Vagina (tissue), 2 donors: ENCODE measurements at regions not wholly inside any gene's neighbourhood (a gene's known extent, or its start where the extent isn't known, plus 50 kb on each side); places are given as distances from the start of the nearest gene placed in this dataset.

Source experiments
- DNase-seq, 2 donors: peaks; one replicate each; pipeline ENCODE4 v3.0.0-alpha.2; 2017; ENCODE audit errors: extremely low spot score in 2 of 2
- H3K27ac ChIP-seq: fragments of 200-600 bp; sonication (generic); one replicate; pipeline ENCODE4 v1.5.1; 2019
- H3K27me3 ChIP-seq: fragments of 200-600 bp; sonication (generic); one replicate; pipeline ENCODE4 v1.5.1; 2019
- H3K36me3 ChIP-seq, 2 donors: fragments of 200-600 bp; sonication (generic); one replicate each; pipeline ENCODE4 v1.5.1; 2017 to 2019
- H3K4me1 ChIP-seq: fragments of 200-600 bp; sonication (generic); one replicate; pipeline ENCODE4 v1.5.1; 2019
- H3K4me3 ChIP-seq, 2 donors: fragments of 200-600 bp; sonication (generic); 1 replicate in 1 of 2; 2 replicates in 1 of 2; pipeline ENCODE4 v1.5.1; 2016 to 2019
- H3K9me3 ChIP-seq: fragments of 200-600 bp; sonication (generic); one replicate; pipeline ENCODE4 v1.5.1; 2019
- CTCF ChIP-seq, 3 experiments: fragments of 450-650 bp in 2 of 3; fragments of 200-600 bp in 1 of 3; sonication (generic) in 1 of 3; IDR thresholded peaks; one replicate each; pipeline ENCODE4 v1.5.1; 2017 to 2019; ENCODE audit warnings: antibody characterized with exemption in 3 of 3, mild to moderate bottlenecking in 2 of 3, moderate library complexity in 2 of 3
- POLR2A ChIP-seq, 2 donors: fragments of 450-650 bp; IDR thresholded peaks; one replicate each; pipeline ENCODE4 v1.6.1; 2017; ENCODE audit warnings: antibody characterized with exemption in 2 of 2, mild to moderate bottlenecking in 2 of 2, moderate library complexity in 2 of 2
- POLR2AphosphoS5 ChIP-seq, 2 donors: sonication (generic); formaldehyde crosslinking; IDR thresholded peaks; one replicate each; pipeline ENCODE4 v1.9.0; 2017; ENCODE audit warnings: antibody characterized with exemption in 2 of 2, mild to moderate bottlenecking in 2 of 2, low read depth in 1 of 2; ENCODE audit not compliant: insufficient read depth in 1 of 2
- intact Hi-C: fragments of 100-400 bp; cut with DNase I; formaldehyde crosslinking; loops from one replicate; pipeline ENCODE4 v1.15.1; 2023

GRCh38 chr1:157279138-157279801 is 141.1 kb upstream of the ETV3 start:
- H3K4me1 ChIP-seq: no peaks in the 10 kb centered on the region
- H3K4me3 ChIP-seq: no peak overlapping the region
- TF ChIP-seq POLR2AphosphoS5 (IDR thresholded peaks at IDR 0.05; ENCODE audit: insufficient read depth in 1 of 2, low read depth in 1 of 2) (no peak), POLR2A (IDR thresholded peaks at IDR 0.05) (no peak), CTCF (IDR thresholded peaks at IDR 0.05) (no peak)
- no peaks in the 10 kb centered on the region for H3K36me3 ChIP-seq
- DNase-seq: peak in 1 of 2 donors; percentile 44
- intact Hi-C loops: no loop called here
- no peaks in the 10 kb centered on the region for H3K27me3 ChIP-seq
- H3K9me3 ChIP-seq: no peaks in the 10 kb centered on the region
- no peak overlapping the region for H3K27ac ChIP-seq

GRCh38 chr1:157278383-157279137 is 140.4 kb upstream of the ETV3 start:
- no peaks in the 10 kb centered on the region for H3K27me3 ChIP-seq
- TF ChIP-seq POLR2A (IDR thresholded peaks at IDR 0.05) (no peak), CTCF (IDR thresholded peaks at IDR 0.05) (no peak), POLR2AphosphoS5 (IDR thresholded peaks at IDR 0.05; ENCODE audit: insufficient read depth in 1 of 2, low read depth in 1 of 2) (no peak)
- intact Hi-C loops: no loop called here
- no peaks in the 10 kb centered on the region for H3K9me3 ChIP-seq
- no peaks in the 10 kb centered on the region for H3K36me3 ChIP-seq
- no peak overlapping the region for H3K4me3 ChIP-seq
- H3K4me1 ChIP-seq: no peaks in the 10 kb centered on the region
- no peak overlapping the region for H3K27ac ChIP-seq
- peak in 1 of 2 donors; percentile 62 for DNase-seq

GRCh38 chr1:157277913-157278312 is 139.7 kb upstream of the ETV3 start:
- TF ChIP-seq POLR2AphosphoS5 (IDR thresholded peaks at IDR 0.05; ENCODE audit: insufficient read depth in 1 of 2, low read depth in 1 of 2) (no peak), CTCF (IDR thresholded peaks at IDR 0.05) (no peak), POLR2A (IDR thresholded peaks at IDR 0.05) (no peak)
- no peaks in the 10 kb centered on the region for H3K27me3 ChIP-seq

GRCh38 chr1:157277281-157277680 is 139.1 kb upstream of the ETV3 start:
- H3K4me1 ChIP-seq: no peaks in the 10 kb centered on the region
- no peak overlapping the region for H3K27ac ChIP-seq
- TF ChIP-seq CTCF (IDR thresholded peaks at IDR 0.05) (no peak), POLR2AphosphoS5 (IDR thresholded peaks at IDR 0.05; ENCODE audit: insufficient read depth in 1 of 2, low read depth in 1 of 2) (no peak), POLR2A (IDR thresholded peaks at IDR 0.05) (no peak)
- no peaks in the 10 kb centered on the region for H3K9me3 ChIP-seq
- intact Hi-C loops: no loop called here
- no peak overlapping the region for H3K4me3 ChIP-seq
- no peak for DNase-seq
- H3K36me3 ChIP-seq: no peaks in the 10 kb centered on the region
- H3K27me3 ChIP-seq: no peaks in the 10 kb centered on the region

More at GRCh38 chr1:157277913-157278312, 139.7 kb upstream of the ETV3 start:
- no peak for DNase-seq
- Histone ChIP-seq H3K27ac (no peak overlapping the region), H3K9me3 (no peaks in the 10 kb centered on the region), H3K4me3 (no peak overlapping the region), H3K4me1 (no peaks in the 10 kb centered on the region), H3K36me3 (no peaks in the 10 kb centered on the region)
- intact Hi-C loops: no loop called here
